Hematopoietic multipotent progenitor cell treated with erythropoietin and hydrocortisone succinate and interleukin-3 and kit ligand, for 6 days (in vitro differentiated cells): ENCODE measurements at regions not wholly inside any gene's neighbourhood (a gene's known extent, or its start where the extent isn't known, plus 50 kb on each side); places are given as distances from the start of the nearest gene placed in this dataset.

Source experiments
- DNase-seq: peaks from one replicate; pipeline ENCODE4 v3.0.0-alpha.2; 2015

GRCh38 chr7:36802459-36803135, 78.3 kb upstream of the AOAH start:
- no peak for DNase-seq

GRCh38 chr7:36796850-36797536, 72.7 kb upstream of the AOAH start:
- peak; percentile 11 for DNase-seq

GRCh38 chr7:36795451-36796021, 71.2 kb upstream of the AOAH start:
- DNase-seq: peak; percentile 4

GRCh38 chr7:36794689-36795088, 70.4 kb upstream of the AOAH start:
- no peak for DNase-seq

- DNase-seq: no peak
Observed at GRCh38 chr7:36792421-36792820, 68.1 kb upstream of the AOAH start.

- no peak for DNase-seq
Observed at GRCh38 chr7:36790311-36790787, 66.1 kb upstream of the AOAH start.

DNA sequence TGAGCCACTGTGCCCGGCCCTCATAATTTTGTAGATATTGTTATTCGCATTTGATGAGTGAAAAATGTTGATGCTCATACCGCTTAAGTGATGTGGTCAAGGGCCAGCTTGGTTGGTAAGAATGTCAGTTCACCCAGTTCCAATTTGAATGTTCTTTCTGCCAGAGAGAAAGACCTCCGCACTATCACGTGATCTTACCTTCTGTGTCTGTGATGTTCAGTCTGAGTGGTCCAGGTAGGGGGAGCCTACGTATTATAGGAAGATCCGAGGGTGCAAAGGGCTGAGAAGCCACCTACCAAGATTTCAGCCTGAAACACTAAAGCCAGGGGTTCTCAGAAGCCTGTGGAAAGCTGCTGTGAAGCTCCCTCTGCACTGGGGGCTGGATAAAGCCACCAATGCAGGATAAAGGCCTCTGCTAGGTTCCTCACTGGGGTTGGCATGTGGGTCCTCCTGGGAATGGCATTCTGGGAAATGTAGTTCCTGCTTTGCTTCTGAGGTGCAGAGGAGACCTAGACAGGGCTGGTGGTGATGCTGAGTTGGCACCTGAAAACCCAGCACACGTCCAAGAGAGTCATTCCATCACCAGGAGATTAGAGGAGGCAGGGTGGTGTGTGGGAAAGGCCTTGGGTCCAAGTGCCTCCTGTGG, 64.7 kb upstream of the AOAH start:
- no peak for DNase-seq

DNA sequence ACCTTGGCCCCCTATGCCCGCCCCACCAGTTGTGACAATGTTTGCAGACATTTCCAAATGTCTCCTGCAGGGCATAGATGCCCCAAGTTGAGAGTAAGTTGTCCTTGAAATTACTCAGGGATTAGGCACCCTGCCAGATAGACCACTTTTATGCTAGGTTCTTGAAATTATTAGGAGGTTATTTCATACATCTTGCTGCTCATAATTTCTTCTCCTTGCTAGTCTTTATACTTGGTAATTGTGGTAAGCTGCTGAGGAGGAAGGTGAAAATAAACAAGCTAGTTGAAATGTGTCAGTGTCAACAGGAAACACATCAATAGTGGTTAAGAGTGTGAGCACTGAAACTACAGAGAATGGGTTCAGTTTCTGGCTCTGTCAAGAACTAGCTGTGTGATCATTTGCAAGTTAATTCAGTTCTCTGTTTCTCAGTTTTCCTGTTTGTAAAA, 63.7 kb upstream of the AOAH start:
- peak; percentile 10 for DNase-seq

- DNase-seq: peak; percentile 41
Observed at GRCh38 chr7:36784991-36785940, 61.0 kb upstream of the AOAH start.

DNA sequence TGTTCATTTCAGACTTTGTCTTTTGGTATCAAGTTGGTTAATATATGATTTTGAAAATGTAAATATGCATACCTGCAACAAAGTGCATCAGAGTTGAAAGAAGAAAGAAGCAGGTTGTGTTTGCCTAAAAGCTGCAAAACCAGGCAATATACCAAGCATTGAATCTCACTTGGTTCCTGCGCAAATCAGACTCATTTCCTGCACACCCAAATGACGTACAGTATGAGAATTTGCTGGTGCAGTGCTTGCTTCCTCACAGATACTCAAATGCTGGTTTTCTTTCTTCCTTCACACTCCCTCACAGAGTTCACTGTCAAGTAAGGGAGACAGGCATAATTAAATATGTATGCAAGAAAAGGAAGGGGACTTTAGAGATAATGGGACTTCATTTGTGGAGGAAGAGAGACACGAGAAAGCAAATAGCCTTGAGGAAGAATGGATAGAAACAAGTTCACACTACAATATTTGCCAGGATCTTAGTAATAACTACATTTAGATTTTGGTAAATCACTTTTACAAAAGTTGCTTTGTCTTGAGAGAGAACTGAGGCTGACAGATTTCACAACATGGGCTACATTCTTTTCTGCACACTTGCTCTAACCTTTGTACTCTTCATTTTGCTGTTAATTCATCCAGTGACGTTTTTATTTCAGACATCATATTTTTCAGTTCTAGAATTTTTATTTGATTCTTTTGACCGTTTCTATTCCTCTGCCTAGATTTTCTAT, 56.9 kb upstream of the AOAH start:
- no peak for DNase-seq

GRCh38 chr7:36777855-36778254, 53.6 kb upstream of the AOAH start:
- DNase-seq: no peak

DNA sequence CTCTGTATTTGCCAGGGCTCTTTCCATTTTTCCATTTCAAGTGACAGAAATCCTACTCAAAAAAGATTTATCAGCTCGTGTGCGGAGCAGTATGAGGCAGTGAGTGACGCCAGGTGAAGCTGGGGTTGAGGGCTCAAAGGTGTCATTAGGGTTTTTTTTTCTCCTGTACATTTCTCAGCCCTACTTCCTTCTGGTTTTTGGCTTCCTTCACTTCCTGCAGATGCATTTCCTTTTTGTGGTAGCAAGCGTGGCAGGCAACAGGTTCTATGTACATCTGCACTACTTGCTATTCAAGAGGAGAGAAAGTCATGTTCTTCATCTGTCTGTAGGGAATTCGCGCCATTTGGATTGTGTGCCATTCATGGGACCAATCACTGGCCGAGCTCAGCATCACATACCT, 52.8 kb upstream of the AOAH start:
- no peak for DNase-seq

- DNase-seq: peak; percentile 50
Observed at GRCh38 chr7:36775676-36776075, 51.4 kb upstream of the AOAH start.

GRCh38 chr7:36775061-36775620, 50.8 kb upstream of the AOAH start:
- DNase-seq: peak; percentile 9
